IPS-18a (cell line): ENCODE measurements at regions not wholly inside any gene's neighbourhood (a gene's known extent, or its start where the extent isn't known, plus 50 kb on each side); places are given as distances from the start of the nearest gene placed in this dataset.

Source experiments
- H3K27ac ChIP-seq: one replicate; pipeline ENCODE4 v1.5.1; 2013; ENCODE audit warnings: low read length
- H3K27me3 ChIP-seq: one replicate; pipeline ENCODE4 v1.6.1; 2013; ENCODE audit warnings: mild to moderate bottlenecking, low read length; ENCODE audit not compliant: control insufficient read depth, insufficient read depth
- H3K36me3 ChIP-seq: one replicate; pipeline ENCODE4 v1.6.1; 2013; ENCODE audit warnings: low read depth, low read length; ENCODE audit not compliant: control insufficient read depth
- H3K4me1 ChIP-seq: one replicate; pipeline ENCODE4 v1.6.1; 2013; ENCODE audit warnings: low read depth, low read length; ENCODE audit not compliant: control insufficient read depth
- H3K4me3 ChIP-seq: one replicate; pipeline ENCODE4 v1.5.1; 2013; ENCODE audit warnings: low read length
- H3K9ac ChIP-seq: one replicate; pipeline ENCODE4 v1.6.1; 2013; ENCODE audit warnings: mild to moderate bottlenecking, low read length, moderate library complexity
- H3K9me3 ChIP-seq: one replicate; pipeline ENCODE4 v1.6.1; 2013; ENCODE audit warnings: low read depth, low read length; ENCODE audit not compliant: control insufficient read depth

DNA sequence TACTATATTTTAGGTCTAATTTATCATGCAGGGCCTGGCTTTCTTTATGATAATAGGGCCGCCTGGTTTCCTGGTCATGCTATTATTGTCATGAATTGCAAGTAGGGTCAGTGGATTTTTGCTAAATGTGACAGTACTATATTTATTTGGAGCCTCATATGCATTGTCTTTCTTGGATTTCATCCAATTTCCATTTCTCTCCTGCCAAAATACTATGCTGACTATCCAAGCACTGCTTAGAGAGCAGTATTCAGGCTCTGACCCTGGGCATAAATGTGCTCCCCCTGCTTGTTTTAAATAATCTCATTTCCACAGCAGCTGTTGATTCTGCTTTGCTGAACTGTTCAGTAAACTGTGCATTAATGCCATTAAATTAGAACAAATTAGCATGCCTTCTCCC, 269.3 kb downstream of the GPM6A start:
- Histone ChIP-seq H3K27me3 (no peaks in the 10 kb centered on the region), H3K9me3 (no peaks in the 10 kb centered on the region), H3K4me3 (no peak overlapping the region), H3K27ac (no peak overlapping the region), H3K4me1 (no peaks in the 10 kb centered on the region), H3K9ac (no peak overlapping the region), H3K36me3 (no peaks in the 10 kb centered on the region)

DNA sequence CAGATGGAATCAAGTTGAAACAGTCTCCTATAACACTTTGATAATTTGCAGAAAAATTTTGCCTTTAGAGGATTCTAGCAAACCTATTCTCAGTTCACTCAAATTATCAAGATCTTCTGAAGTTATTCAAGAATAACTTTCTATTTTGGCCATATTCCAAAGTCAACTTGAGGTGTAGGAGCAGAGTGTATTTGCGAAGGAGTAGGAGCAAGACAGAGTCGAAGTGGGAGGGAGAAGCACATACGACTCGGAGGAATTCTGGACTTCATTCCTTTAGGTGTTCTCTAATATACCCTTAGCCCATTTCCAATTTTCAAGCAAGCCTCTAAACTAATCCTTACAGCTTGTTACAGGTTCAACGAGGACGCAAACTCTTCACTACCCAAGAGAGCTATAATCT, 252.9 kb downstream of the GPM6A start:
- Histone ChIP-seq H3K9me3 (no peaks in the 10 kb centered on the region), H3K27me3 (no peaks in the 10 kb centered on the region), H3K9ac (no peak overlapping the region), H3K4me3 (no peak overlapping the region), H3K4me1 (peaks cover 8% of the 10 kb centered on the region), H3K36me3 (no peaks in the 10 kb centered on the region), H3K27ac (no peak overlapping the region)

DNA sequence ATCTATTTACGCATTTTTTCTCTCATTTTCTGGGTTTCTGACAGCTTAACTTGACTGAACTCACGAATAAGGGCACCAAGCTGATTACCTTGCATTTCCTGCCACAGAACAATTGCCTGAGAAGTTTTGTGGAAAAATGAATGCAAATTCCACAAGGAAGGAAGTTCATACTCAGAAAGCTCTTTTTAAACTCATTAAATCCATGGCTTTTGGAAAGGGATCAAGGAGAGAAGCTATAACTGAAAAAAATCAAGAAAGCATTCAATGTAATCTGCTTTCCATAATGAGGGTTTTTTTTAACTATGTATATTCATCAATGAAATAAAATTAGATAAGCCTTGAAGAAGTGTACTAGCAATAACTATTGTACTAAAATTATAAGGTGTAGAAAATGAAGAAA, 252.5 kb downstream of the GPM6A start:
- Histone ChIP-seq H3K9ac (no peak overlapping the region), H3K27ac (no peak overlapping the region), H3K36me3 (no peaks in the 10 kb centered on the region), H3K4me1 (peaks cover 9% of the 10 kb centered on the region), H3K27me3 (no peaks in the 10 kb centered on the region), H3K9me3 (no peaks in the 10 kb centered on the region), H3K4me3 (no peak overlapping the region)

DNA sequence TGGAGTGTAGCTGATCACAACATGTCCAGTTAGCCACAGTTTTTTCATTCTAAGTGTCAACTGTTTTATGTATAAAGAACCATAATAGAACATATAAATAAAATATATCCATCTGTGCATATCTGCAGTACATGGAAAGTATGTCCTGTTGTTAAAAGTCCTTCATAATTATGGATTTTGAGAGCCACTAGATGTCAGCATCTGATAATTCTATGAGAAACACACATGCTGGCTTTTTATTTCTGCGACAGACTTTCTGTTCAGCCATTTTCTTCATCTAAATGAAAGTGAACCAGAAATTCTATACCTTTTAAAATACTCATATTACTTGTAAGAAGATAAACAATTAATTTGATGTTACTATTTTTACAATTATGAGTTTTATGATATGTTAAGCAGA, 251.5 kb downstream of the GPM6A start:
- Histone ChIP-seq H3K36me3 (no peaks in the 10 kb centered on the region), H3K4me1 (peaks cover 9% of the 10 kb centered on the region), H3K27me3 (no peaks in the 10 kb centered on the region), H3K9ac (no peak overlapping the region), H3K9me3 (no peaks in the 10 kb centered on the region), H3K27ac (no peak overlapping the region), H3K4me3 (no peak overlapping the region)

DNA sequence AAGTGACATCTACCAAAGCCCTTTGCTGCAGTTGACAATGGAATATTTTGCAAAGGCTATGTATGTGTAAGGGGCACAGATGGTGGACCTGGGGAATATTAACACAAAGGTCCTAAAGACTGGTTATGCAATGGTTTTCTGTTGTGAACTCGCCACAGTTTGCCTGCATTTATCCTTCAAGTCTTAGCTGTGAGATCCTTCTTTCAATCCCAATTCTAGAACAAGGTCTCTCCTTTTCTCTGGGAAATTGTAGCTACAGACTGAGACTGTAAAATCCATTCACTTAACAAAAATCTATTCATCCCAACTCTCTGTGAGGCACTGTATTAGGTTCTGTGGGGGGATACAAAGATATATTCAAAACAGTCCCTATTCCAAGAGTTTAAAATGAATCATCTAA, 250.4 kb downstream of the GPM6A start:
- Histone ChIP-seq H3K9me3 (no peaks in the 10 kb centered on the region), H3K4me1 (peaks cover 9% of the 10 kb centered on the region), H3K36me3 (no peaks in the 10 kb centered on the region), H3K27me3 (no peaks in the 10 kb centered on the region), H3K27ac (no peak overlapping the region), H3K4me3 (no peak overlapping the region), H3K9ac (no peak overlapping the region)

DNA sequence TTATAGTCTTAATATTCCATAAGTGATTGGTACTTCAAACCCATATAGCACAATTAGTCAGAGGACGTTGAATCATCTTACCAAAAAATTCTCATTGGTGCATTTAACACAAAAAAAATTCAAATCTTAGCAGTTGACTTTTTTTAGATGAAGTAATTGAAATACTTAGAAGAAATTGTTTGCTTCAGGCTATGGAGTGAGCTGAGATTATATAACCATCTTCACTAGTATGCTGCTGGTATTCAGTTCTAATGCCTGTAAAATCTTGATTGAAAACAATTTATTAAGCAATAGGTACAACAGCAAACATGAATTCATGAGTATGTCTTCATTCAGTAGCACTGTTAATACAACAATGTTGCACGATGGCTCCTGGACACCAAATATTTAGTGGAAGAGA, 250.0 kb downstream of the GPM6A start:
- peaks cover 9% of the 10 kb centered on the region for H3K4me1 ChIP-seq

DNA sequence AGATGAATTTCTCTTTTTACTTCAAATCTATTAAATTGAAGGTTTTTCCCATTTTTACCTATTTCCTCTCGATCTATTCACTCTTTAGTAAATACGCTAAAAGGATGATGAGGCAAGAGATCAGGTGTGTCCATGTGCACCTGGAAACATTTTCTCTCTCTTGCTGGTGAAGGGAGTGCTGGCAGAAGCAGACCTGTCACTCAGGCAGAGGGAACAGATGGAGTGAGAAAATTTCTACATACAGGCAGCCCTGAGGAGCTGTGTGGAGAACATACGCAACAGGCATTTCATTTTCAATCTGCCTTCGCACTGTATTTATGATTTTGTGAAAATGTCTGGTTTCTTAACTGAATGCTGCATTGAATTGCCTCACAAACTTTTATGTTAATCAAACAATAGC, 249.5 kb downstream of the GPM6A start:
- H3K9ac ChIP-seq: no peak overlapping the region
- H3K27ac ChIP-seq: no peak overlapping the region
- H3K4me3 ChIP-seq: no peak overlapping the region

More for the DNA sequence above, 250.0 kb downstream of the GPM6A start:
- Histone ChIP-seq H3K9me3 (no peaks in the 10 kb centered on the region), H3K27me3 (no peaks in the 10 kb centered on the region), H3K4me3 (no peak overlapping the region), H3K36me3 (no peaks in the 10 kb centered on the region), H3K27ac (no peak overlapping the region), H3K9ac (no peak overlapping the region)

More for the DNA sequence above, 249.5 kb downstream of the GPM6A start:
- Histone ChIP-seq H3K4me1 (peaks cover 9% of the 10 kb centered on the region), H3K36me3 (no peaks in the 10 kb centered on the region), H3K27me3 (no peaks in the 10 kb centered on the region), H3K9me3 (no peaks in the 10 kb centered on the region)
